Mesenchymal stem cell (in vitro differentiated cells and primary cell): ENCODE measurements at regions not wholly inside any gene's neighbourhood (a gene's known extent, or its start where the extent isn't known, plus 50 kb on each side); places are given as distances from the start of the nearest gene placed in this dataset.

Source experiments
- DNase-seq: peaks from one replicate; pipeline ENCODE4 v3.0.0-alpha.2; 2013
- H2AFZ ChIP-seq: one replicate; pipeline ENCODE4 v1.6.1; 2013; ENCODE audit warnings: low read depth, mild to moderate bottlenecking, control low read depth, inconsistent platforms, low read length, moderate library complexity
- H2AK5ac ChIP-seq: 2 replicates; pipeline ENCODE4 v1.6.1; 2013; ENCODE audit warnings: low read length, moderate library complexity, mild to moderate bottlenecking, inconsistent platforms; ENCODE audit not compliant: severe bottlenecking
- H2BK120ac ChIP-seq: one replicate; pipeline ENCODE4 v1.6.1; 2013; ENCODE audit warnings: low read depth, mild to moderate bottlenecking, inconsistent platforms, low read length, moderate library complexity
- H2BK12ac ChIP-seq, 2 experiments: one replicate each; pipeline ENCODE4 v1.6.1; 2013; ENCODE audit warnings: inconsistent platforms in 2 of 2, low read length in 2 of 2, mild to moderate bottlenecking in 2 of 2, moderate library complexity in 2 of 2, control low read depth in 1 of 2
- H2BK15ac ChIP-seq: one replicate; pipeline ENCODE4 v1.6.1; 2013; ENCODE audit warnings: mild to moderate bottlenecking, low read depth, inconsistent platforms; ENCODE audit not compliant: poor library complexity, severe bottlenecking
- H2BK5ac ChIP-seq: 2 replicates; pipeline ENCODE4 v1.6.1; 2013; ENCODE audit warnings: low read depth, mild to moderate bottlenecking, low read length, control low read depth, inconsistent platforms; ENCODE audit not compliant: poor library complexity, severe bottlenecking
- H3K14ac ChIP-seq, 2 experiments: one replicate each; pipeline ENCODE4 v1.6.1; 2013; ENCODE audit warnings: inconsistent platforms in 2 of 2, low read length in 2 of 2, control low read depth in 1 of 2, mild to moderate bottlenecking in 1 of 2, moderate library complexity in 1 of 2
- H3K18ac ChIP-seq, 2 experiments: one replicate each; pipeline ENCODE4 v1.6.1; 2013; ENCODE audit warnings: inconsistent platforms in 2 of 2, low read length in 2 of 2, control low read depth in 1 of 2, low read depth in 1 of 2, mild to moderate bottlenecking in 1 of 2
- H3K23ac ChIP-seq, 2 experiments: one replicate each; pipeline ENCODE4 v1.6.1; 2013; ENCODE audit warnings: inconsistent platforms in 2 of 2, low read length in 2 of 2, mild to moderate bottlenecking in 2 of 2, moderate library complexity in 2 of 2, control low read depth in 1 of 2
- H3K27ac ChIP-seq: 2 replicates; pipeline ENCODE4 v1.5.1; 2013; ENCODE audit warnings: mild to moderate bottlenecking, moderate library complexity, low read length, control low read depth, inconsistent platforms; ENCODE audit not compliant: poor library complexity, severe bottlenecking
- H3K27me3 ChIP-seq, 2 experiments: 2 replicates each; pipeline versions ENCODE4 v1.6.1 to v1.7.0; 2013; ENCODE audit warnings: low read length in 2 of 2, mild to moderate bottlenecking in 2 of 2, moderate library complexity in 2 of 2, control low read depth in 1 of 2, inconsistent platforms in 1 of 2; ENCODE audit not compliant: control insufficient read depth in 1 of 2, insufficient read depth in 1 of 2
- H3K36me3 ChIP-seq, 2 experiments: 2 replicates each; pipeline versions ENCODE4 v1.6.1 to v1.7.0; 2013; ENCODE audit warnings: low read length in 2 of 2, control low read depth in 1 of 2, inconsistent platforms in 1 of 2, low read depth in 1 of 2, mild to moderate bottlenecking in 1 of 2; ENCODE audit not compliant: insufficient read depth in 2 of 2, control insufficient read depth in 1 of 2
- H3K4ac ChIP-seq, 2 experiments: one replicate each; pipeline ENCODE4 v1.6.1; 2013; ENCODE audit warnings: inconsistent platforms in 2 of 2, low read length in 2 of 2, mild to moderate bottlenecking in 2 of 2, moderate library complexity in 2 of 2, control low read depth in 1 of 2, low read depth in 1 of 2
- H3K4me1 ChIP-seq: 2 replicates; pipeline ENCODE4 v1.6.1; 2013; ENCODE audit warnings: low read depth, low read length, control low read depth; ENCODE audit not compliant: control insufficient read depth, insufficient read depth
- H3K4me2 ChIP-seq: 2 replicates; pipeline ENCODE4 v1.6.1; 2013; ENCODE audit warnings: low read length, mild to moderate bottlenecking, inconsistent platforms; ENCODE audit not compliant: poor library complexity, severe bottlenecking
- H3K4me3 ChIP-seq, 2 experiments: 2 replicates each; pipeline versions ENCODE4 v1.5.1 to v1.7.0; 2013; ENCODE audit warnings: low read length in 2 of 2, mild to moderate bottlenecking in 2 of 2, control low read depth in 1 of 2, low read depth in 1 of 2; ENCODE audit not compliant: insufficient read depth in 1 of 2
- H3K79me1 ChIP-seq: replicated peaks from 2 replicates; pipeline ENCODE4 v1.6.1; 2013; ENCODE audit warnings: mild to moderate bottlenecking, control low read depth, low read length, inconsistent platforms; ENCODE audit not compliant: poor library complexity, severe bottlenecking
- H3K9ac ChIP-seq: 2 replicates; pipeline ENCODE4 v1.7.0; 2013; ENCODE audit warnings: mild to moderate bottlenecking, low read length, moderate library complexity
- H3K9me3 ChIP-seq: 2 replicates; pipeline ENCODE4 v1.7.0; 2013; ENCODE audit warnings: mild to moderate bottlenecking, low read length; ENCODE audit not compliant: control insufficient read depth
- H4K8ac ChIP-seq: one replicate; pipeline ENCODE4 v1.6.1; 2013; ENCODE audit warnings: inconsistent platforms, mild to moderate bottlenecking, low read length, moderate library complexity
- H4K91ac ChIP-seq: one replicate; pipeline ENCODE4 v1.6.1; 2013; ENCODE audit warnings: mild to moderate bottlenecking, low read length, inconsistent platforms
- WGBS: methylation state at CpG from one replicate; pipeline ENCODE4 v1.1.7; 2013; ENCODE audit warnings: mixed read lengths; 5-methylcytosine and 5-hydroxymethylcytosine counted together

DNA sequence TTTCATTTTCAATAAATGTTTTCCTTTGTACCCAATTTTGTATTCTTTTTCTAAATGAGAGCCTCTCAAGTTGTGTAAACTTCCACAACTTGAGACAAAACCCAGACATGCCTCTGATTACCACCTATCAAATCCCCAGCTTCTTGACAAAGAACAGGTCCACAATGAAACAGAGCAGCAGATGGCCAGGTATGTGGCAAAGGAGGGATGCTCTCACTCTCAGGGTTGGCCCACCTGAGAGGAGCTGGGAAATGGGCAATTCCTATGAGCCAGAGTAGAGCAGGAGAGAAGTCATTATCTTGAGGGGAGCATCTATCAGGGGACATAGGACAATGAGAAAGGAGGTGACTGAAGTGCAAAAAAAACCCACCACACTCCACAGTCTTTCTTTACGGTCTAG is 273.5 kb upstream of the FAM241A start:
- no peak overlapping the region for H3K14ac ChIP-seq

DNA sequence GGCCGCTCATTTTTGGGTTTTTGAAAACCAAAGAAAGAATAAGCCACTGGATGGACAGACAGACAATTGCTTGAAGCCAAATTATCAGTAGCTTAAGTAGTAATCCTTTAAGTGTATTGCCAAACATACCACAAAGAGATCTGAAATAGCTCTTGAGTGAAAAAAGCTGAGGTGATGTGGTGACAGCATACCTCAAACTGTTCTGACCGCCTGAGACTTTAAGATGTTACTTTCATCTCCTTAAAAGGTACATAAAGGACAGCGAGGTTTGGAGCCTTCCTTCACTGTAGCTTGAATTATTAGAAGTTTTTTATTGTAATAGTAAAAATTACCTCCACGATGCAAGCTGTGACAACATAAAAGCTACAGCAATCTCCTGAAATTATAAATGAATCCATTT is 271.5 kb upstream of the FAM241A start:
- no peak overlapping the region for H3K23ac ChIP-seq
- no peak overlapping the region for H3K27ac ChIP-seq
- H2AFZ ChIP-seq, result no peak overlapping the region
- no peak overlapping the region for H2AK5ac ChIP-seq
- H2BK15ac ChIP-seq, result no peak overlapping the region
- no peak overlapping the region for H2BK5ac ChIP-seq
- no peak overlapping the region for H3K4me3 ChIP-seq
- H3K27me3 ChIP-seq, result peaks cover 0 to 3% of the 10 kb centered on the region in 2 experiments
- WGBS, result 100% methylated on average over 2 of the region's 4 CpGs
- H2BK120ac ChIP-seq, result no peak overlapping the region
- H4K8ac ChIP-seq, result no peak overlapping the region
- no peaks in the 10 kb centered on the region for H3K4me1 ChIP-seq
- no peaks in the 10 kb centered on the region for H3K79me1 ChIP-seq
- no peak overlapping the region for H4K91ac ChIP-seq
- no peak overlapping the region for H3K9ac ChIP-seq
- DNase-seq, result no peak
- H3K18ac ChIP-seq, result no peak overlapping the region
- H2BK12ac ChIP-seq, result no peak overlapping the region
- no peaks in the 10 kb centered on the region for H3K36me3 ChIP-seq
- H3K9me3 ChIP-seq, result no peaks in the 10 kb centered on the region
- H3K14ac ChIP-seq, result no peak overlapping the region
- no peak overlapping the region for H3K4ac ChIP-seq
- no peak overlapping the region for H3K4me2 ChIP-seq

More for the DNA sequence above, 273.5 kb upstream of the FAM241A start:
- no peak overlapping the region for H3K4me2 ChIP-seq
- H3K23ac ChIP-seq, result no peak overlapping the region
- 100% methylated on average over 1 of the region's 1 CpG for WGBS
- H4K8ac ChIP-seq, result no peak overlapping the region
- H3K4me1 ChIP-seq, result no peaks in the 10 kb centered on the region
- DNase-seq, result no peak
- no peak overlapping the region for H3K4me3 ChIP-seq
- no peak overlapping the region for H3K9ac ChIP-seq
- H2AK5ac ChIP-seq, result no peak overlapping the region
- no peaks in the 10 kb centered on the region for H3K79me1 ChIP-seq
- no peak overlapping the region for H2AFZ ChIP-seq
- no peak overlapping the region for H2BK120ac ChIP-seq
- H3K27me3 ChIP-seq, result peaks cover 0 to 3% of the 10 kb centered on the region in 2 experiments
- no peak overlapping the region for H3K18ac ChIP-seq
- H3K36me3 ChIP-seq, result no peaks in the 10 kb centered on the region
- H3K27ac ChIP-seq, result no peak overlapping the region
- no peak overlapping the region for H2BK15ac ChIP-seq
- H4K91ac ChIP-seq, result no peak overlapping the region
- no peak overlapping the region for H2BK5ac ChIP-seq
- H3K4ac ChIP-seq, result no peak overlapping the region
- H3K9me3 ChIP-seq, result no peaks in the 10 kb centered on the region
- no peak overlapping the region for H2BK12ac ChIP-seq

DNA sequence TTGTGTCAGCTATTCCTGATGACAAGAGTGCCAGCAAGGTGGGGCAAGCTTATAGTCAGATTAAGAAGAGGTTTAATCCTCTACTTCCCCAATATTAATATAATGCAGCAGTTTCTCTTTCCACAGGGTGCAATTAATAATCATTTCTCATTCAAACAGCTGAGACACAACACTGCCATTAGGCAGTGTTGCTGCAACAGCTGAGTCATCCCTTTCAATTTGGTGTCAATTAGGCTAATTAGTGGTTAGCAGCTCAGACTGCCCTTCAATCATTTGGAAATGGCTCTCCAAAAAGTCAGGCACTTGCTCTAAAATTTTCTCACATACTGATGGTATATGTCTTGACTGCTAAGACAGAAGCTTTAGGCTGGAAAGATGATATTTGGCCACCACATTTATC is 265.7 kb upstream of the FAM241A start:
- Histone ChIP-seq H2BK120ac (no peak overlapping the region), H3K23ac (no peak overlapping the region), H3K4me2 (no peak overlapping the region), H3K4ac (no peak overlapping the region), H3K9me3 (no peaks in the 10 kb centered on the region), H3K79me1 (no peaks in the 10 kb centered on the region), H3K36me3 (no peaks in the 10 kb centered on the region), H3K27ac (no peak overlapping the region), H2AFZ (no peak overlapping the region), H3K4me3 (no peak overlapping the region), H3K9ac (no peak overlapping the region), H2BK15ac (no peak overlapping the region), H3K14ac (no peak overlapping the region), H4K91ac (no peak overlapping the region), H3K4me1 (no peaks in the 10 kb centered on the region), H2AK5ac (no peak overlapping the region), H2BK5ac (no peak overlapping the region), H2BK12ac (no peak overlapping the region), H3K18ac (no peak overlapping the region), H3K27me3 (no peaks in the 10 kb centered on the region), H4K8ac (no peak overlapping the region)
- no peak for DNase-seq

DNA sequence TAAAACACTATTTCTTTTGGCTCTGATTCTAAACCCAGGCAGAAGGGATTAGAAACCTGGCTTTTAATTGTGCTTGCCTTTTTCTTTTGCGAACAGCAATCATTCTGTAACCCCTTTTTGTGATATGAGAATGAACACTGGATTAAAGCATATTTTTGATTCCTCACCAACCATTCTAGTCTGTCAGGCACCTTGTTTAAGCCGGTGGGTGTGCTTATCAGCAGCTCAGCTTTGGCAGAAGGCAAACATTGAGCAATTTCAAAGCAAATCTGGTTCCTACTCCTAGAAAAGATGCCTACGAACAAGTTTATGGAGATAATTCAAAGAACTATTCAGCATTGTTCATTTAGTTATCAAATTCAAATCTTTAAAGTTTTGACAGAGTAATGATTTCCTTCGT is 265.1 kb upstream of the FAM241A start:
- H3K79me1 ChIP-seq, result no peaks in the 10 kb centered on the region
- no peaks in the 10 kb centered on the region for H3K4me1 ChIP-seq
- H3K27ac ChIP-seq, result no peak overlapping the region
- H2BK15ac ChIP-seq, result no peak overlapping the region
- no peak overlapping the region for H4K8ac ChIP-seq
- H2AFZ ChIP-seq, result no peak overlapping the region
- H2BK12ac ChIP-seq, result no peak overlapping the region
- no peaks in the 10 kb centered on the region for H3K9me3 ChIP-seq
- H3K36me3 ChIP-seq, result no peaks in the 10 kb centered on the region
- H3K4me2 ChIP-seq, result no peak overlapping the region
- 76% methylated on average over 1 of the region's 4 CpGs for WGBS
- no peak overlapping the region for H3K18ac ChIP-seq
- no peaks in the 10 kb centered on the region for H3K27me3 ChIP-seq
- no peak overlapping the region for H2AK5ac ChIP-seq
- no peak overlapping the region for H3K4ac ChIP-seq
- no peak for DNase-seq
- no peak overlapping the region for H2BK120ac ChIP-seq
- no peak overlapping the region for H2BK5ac ChIP-seq
- H3K9ac ChIP-seq, result no peak overlapping the region
- H3K23ac ChIP-seq, result no peak overlapping the region
- no peak overlapping the region for H3K14ac ChIP-seq
- no peak overlapping the region for H4K91ac ChIP-seq
- no peak overlapping the region for H3K4me3 ChIP-seq
